GM12878 (cell line): ENCODE measurements at regions not wholly inside any gene's neighbourhood (a gene's known extent, or its start where the extent isn't known, plus 50 kb on each side); places are given as distances from the start of the nearest gene placed in this dataset.

Experiments used
- ATAC-seq: fragments of 200-7000 bp; cut with Tn5 transposase; 3 replicates; pipeline ENCODE4 v1.9.1; 2020; ENCODE audit warnings: mild to moderate bottlenecking, moderate library complexity
- BruUV-seq: library from RNA; stranded (reverse); fragments of 400-500 nt; replicated peaks from 2 replicates; lab custom pipeline; 2021; lab: Mats Ljungman, UMichigan
- CTCF ChIA-PET: fragments of 300-600 bp; sonication (Branson Sonifier 250); formaldehyde crosslinking; extraction: SDS; loops from one replicate; lab custom pipeline; 2021; ENCODE audit warnings: inconsistent platforms; lab: Yijun Ruan, JAX
- POLR2A ChIA-PET: fragments of 350-600 bp; formaldehyde crosslinking; extraction: SDS; loops from one replicate; lab custom pipeline; 2021; ENCODE audit warnings: inconsistent platforms; lab: Charles Lee
- RAD21 ChIA-PET: fragments of 300-600 bp; sonication (Branson Sonifier 250); formaldehyde crosslinking; loops from one replicate; lab custom pipeline; 2023; ENCODE audit warnings: antibody characterized with exemption; ENCODE audit not compliant: unreplicated experiment; lab: Charles Lee
- SMC1A ChIA-PET: fragments of 300-600 bp; sonication (Branson Sonifier 250); formaldehyde crosslinking; loops from one replicate; lab custom pipeline; 2023; ENCODE audit not compliant: unreplicated experiment, uncharacterized antibody; lab: Charles Lee
- DNase-seq: peaks from one replicate; pipeline ENCODE4 v3.0.0-alpha.2; 2011; ENCODE audit warnings: low read depth, low spot score
- FAIRE-seq: peaks from 3 replicates; lab custom pipeline; 2011; peaks lifted over from hg19 to GRCh38; lab: Jason Lieb, UNC
- H2AFZ ChIP-seq: 2 replicates; pipeline ENCODE4 v1.6.0; 2011; ENCODE audit warnings: low read depth, low read length, control low read depth; ENCODE audit not compliant: control insufficient read depth
- H3K27ac ChIP-seq: 2 replicates; pipeline ENCODE4 v1.5.1; 2011; ENCODE audit warnings: control low read depth; ENCODE audit not compliant: control insufficient read depth, insufficient read depth
- H3K27me3 ChIP-seq, 2 experiments: replicated peaks in 1 of 2; 2 replicates each; pipeline versions ENCODE4 v1.6.0 to v1.6.1; 2011; ENCODE audit warnings: low read length in 1 of 2; ENCODE audit not compliant: control insufficient read depth in 2 of 2, insufficient read depth in 2 of 2
- H3K36me3 ChIP-seq, 2 experiments: 2 replicates each; pipeline ENCODE4 v1.5.1; 2011; ENCODE audit warnings: low read length in 1 of 2; ENCODE audit not compliant: control insufficient read depth in 2 of 2, insufficient read depth in 2 of 2
- H3K4me1 ChIP-seq: 2 replicates; pipeline ENCODE4 v1.6.1; 2011; ENCODE audit warnings: mild to moderate bottlenecking, low read length, moderate library complexity, mixed read lengths; ENCODE audit not compliant: control insufficient read depth, insufficient read depth
- H3K4me2 ChIP-seq: 2 replicates; pipeline ENCODE4 v1.6.0; 2011; ENCODE audit warnings: control low read depth; ENCODE audit not compliant: control insufficient read depth, insufficient read depth
- H3K4me3 ChIP-seq: fragments of 200-600 bp; sonication (generic); 2 replicates; pipeline ENCODE4 v1.5.1; 2016
- H3K79me2 ChIP-seq: 2 replicates; pipeline ENCODE4 v1.6.0; 2011; ENCODE audit warnings: low read length; ENCODE audit not compliant: control insufficient read depth, insufficient read depth
- H3K9ac ChIP-seq: 2 replicates; pipeline ENCODE4 v1.8.0; 2011; ENCODE audit warnings: low read length, control low read depth, mixed read lengths; ENCODE audit not compliant: control insufficient read depth, insufficient read depth
- H3K9me3 ChIP-seq: replicated peaks from 3 replicates; pipeline ENCODE4 v1.5.1; 2011; ENCODE audit warnings: mild to moderate bottlenecking, low read length; ENCODE audit not compliant: control insufficient read depth, insufficient read depth
- H4K20me1 ChIP-seq: 2 replicates; pipeline ENCODE4 v1.6.0; 2011; ENCODE audit not compliant: control insufficient read depth, insufficient read depth
- BHLHE40 ChIP-seq, 2 experiments: fragments of 450-650 bp in 1 of 2; IDR thresholded peaks; 2 replicates each; pipeline ENCODE4 v1.6.1; 2011 to 2017; ENCODE audit warnings: low read depth in 2 of 2, borderline replicate concordance in 1 of 2, improper control_type of control experiment in 1 of 2, low read length in 1 of 2, mild to moderate bottlenecking in 1 of 2
- CBX3 ChIP-seq: fragments of 200-600 bp; sonication (generic); IDR thresholded peaks from 2 replicates; pipeline ENCODE4 v1.6.1; 2016; ENCODE audit warnings: low read depth, borderline replicate concordance
- CHD2 ChIP-seq: IDR thresholded peaks from 2 replicates; pipeline ENCODE4 v1.6.1; 2011; ENCODE audit warnings: low read depth, low read length, improper control_type of control experiment, borderline replicate concordance
- FOXK2 ChIP-seq: fragments of 450-650 bp; IDR thresholded peaks from 2 replicates; pipeline ENCODE4 v1.6.1; 2017; ENCODE audit warnings: mild to moderate bottlenecking, moderate library complexity
- IKZF1 ChIP-seq: fragments of 450-650 bp; conservative IDR thresholded peaks from 2 replicates; pipeline ENCODE4 v1.6.1; 2017; ENCODE audit warnings: antibody characterized with exemption, mild to moderate bottlenecking
- IRF5 ChIP-seq: fragments of 450-650 bp; IDR thresholded peaks from 2 replicates; pipeline ENCODE4 v1.6.1; 2017; ENCODE audit warnings: borderline replicate concordance
- JUNB ChIP-seq: IDR thresholded peaks from 2 replicates; pipeline ENCODE4 v1.6.1; 2016; ENCODE audit warnings: antibody characterized with exemption, mild to moderate bottlenecking
- LARP7 ChIP-seq: fragments of 450-650 bp; IDR thresholded peaks from 2 replicates; pipeline ENCODE4 v1.6.1; 2017; ENCODE audit warnings: mild to moderate bottlenecking
- MXI1 ChIP-seq: fragments of 150-350 bp; IDR thresholded peaks from 2 replicates; pipeline ENCODE4 v1.6.1; 2011; ENCODE audit warnings: low read depth, mild to moderate bottlenecking, inconsistent platforms, low read length, improper control_type of control experiment
- RBBP5 ChIP-seq: fragments of 200-600 bp; sonication (generic); conservative IDR thresholded peaks from 2 replicates; pipeline ENCODE4 v1.6.1; 2016
- TCF3 ChIP-seq: IDR thresholded peaks from 2 replicates; pipeline ENCODE4 v1.6.1; 2012; ENCODE audit warnings: low read depth, mild to moderate bottlenecking, low read length, borderline replicate concordance; ENCODE audit not compliant: insufficient read depth
- ZBTB11 ChIP-seq: fragments of 450-650 bp; formaldehyde crosslinking; IDR thresholded peaks from 2 replicates; pipeline ENCODE4 v1.5.0; 2022; ENCODE audit warnings: mild to moderate bottlenecking, missing genetic modification characterization
- ZNF24 ChIP-seq: fragments of 450-650 bp; IDR thresholded peaks from 2 replicates; pipeline ENCODE4 v1.6.1; 2017; ENCODE audit warnings: antibody characterized with exemption, mild to moderate bottlenecking
- WGBS: methylation state at CpG from one replicate; pipeline ENCODE4 v1.1.6; 2016; ENCODE audit warnings: low lambda C conversion rate; ENCODE audit not compliant: insufficient replicate concordance, insufficient coverage; ENCODE audit errors: missing lambda C conversion rate; 5-methylcytosine and 5-hydroxymethylcytosine counted together
- in situ Hi-C: fragments of 300-500 bp; cut with MboI; formaldehyde crosslinking; loops from 9 replicates; pipeline ENCODE4 v1.14.3; 2018; ENCODE audit warnings: mixed read lengths
- intact Hi-C: fragments of 100-400 bp; cut with micrococcal nuclease; formaldehyde crosslinking; loops from one replicate; pipeline ENCODE4 v1.14.2; 2022; ENCODE audit not compliant: unreplicated experiment
- TF ChIP-seq, protein P1 (sequence below): fragments of 450-650 bp; conservative IDR thresholded peaks from 2 replicates; pipeline ENCODE4 v1.6.1; 2017; ENCODE audit warnings: mild to moderate bottlenecking, moderate library complexity

- TF ChIP-seq ZBTB11 (CRISPR knock-in tag): no peak
- TF ChIP-seq ZNF24: no peak
- no peak for TF ChIP-seq LARP7
These were observed 623.7 kb downstream of the MCTP2 start (continued) for GRCh38 chr15:94855018-94855408.

DNA sequence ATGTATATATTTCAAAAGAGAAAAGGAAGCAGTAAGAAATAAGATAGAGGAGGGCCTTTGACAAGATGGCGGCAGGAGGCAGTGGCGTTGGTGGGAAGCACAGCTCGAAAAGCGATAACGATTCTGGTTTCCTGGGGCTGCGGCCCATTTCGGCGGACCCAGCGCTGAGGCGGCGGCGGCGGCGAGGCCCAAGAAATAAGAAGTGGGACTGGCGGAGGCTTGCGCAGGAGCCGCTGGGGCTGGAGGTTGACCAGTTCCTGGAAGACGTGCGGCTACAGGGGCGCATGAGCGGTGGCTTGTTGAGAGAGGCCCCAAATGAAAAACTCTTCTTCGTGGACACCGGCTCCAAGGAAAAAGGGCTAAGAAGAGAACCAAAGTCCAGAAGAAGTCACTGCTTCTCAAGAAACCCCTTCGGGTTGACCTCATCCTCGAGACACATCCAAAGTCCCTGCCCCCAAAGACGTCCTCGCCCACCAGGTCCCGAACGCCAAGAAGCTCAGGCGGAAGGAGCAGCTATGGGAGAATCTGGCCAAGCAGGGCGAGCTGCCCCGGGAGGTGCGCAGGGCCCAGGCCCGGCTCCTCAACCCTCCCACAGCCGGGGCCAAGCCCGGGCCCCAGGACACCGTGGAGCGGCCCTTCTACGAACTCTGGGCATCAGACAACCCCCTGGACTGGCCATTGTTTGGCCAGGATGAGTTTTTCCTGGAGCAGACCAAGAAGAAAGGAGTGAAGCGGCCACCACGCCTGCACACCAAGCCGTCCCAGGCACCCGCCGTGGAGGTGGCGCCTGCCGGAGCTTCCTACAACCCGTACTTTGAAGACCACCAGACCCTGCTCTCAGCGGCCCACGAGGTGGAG is 624.3 kb downstream of the MCTP2 start:
- peaks cover 1% of the 10 kb centered on the region; the same call in 2 of the 3 replicates for H3K9me3 ChIP-seq
- H4K20me1 ChIP-seq: no peaks in the 10 kb centered on the region
- no peak for FAIRE-seq
- ChIA-PET POLR2A (no interaction called here), RAD21 (no interaction called here), CTCF (no interaction called here), SMC1A (no interaction called here)
- DNase-seq: no peak
- H3K4me3 ChIP-seq: no peak overlapping the region
- no peak for ATAC-seq
- no peak overlapping the region for H3K27ac ChIP-seq
- WGBS: 67% methylated on average over 49 of the region's 49 CpGs
- intact Hi-C loops: no loop called here
- no peak overlapping the region for H3K4me2 ChIP-seq
- no peak overlapping the region for H2AFZ ChIP-seq
- H3K36me3 ChIP-seq: no peaks in the 10 kb centered on the region
- no TSS peak for BruUV-seq
- H3K4me1 ChIP-seq: no peaks in the 10 kb centered on the region
- no peak overlapping the region for H3K9ac ChIP-seq
- in situ Hi-C loops: no loop called here
- H3K27me3 ChIP-seq: no peaks in the 10 kb centered on the region
- H3K79me2 ChIP-seq: no peaks in the 10 kb centered on the region
- TF ChIP-seq CBX3 (no peak), BHLHE40 (IDR thresholded peaks at IDR 0.05; ENCODE audit: borderline replicate concordance in 1 of 2, low read depth in 2 of 2, low read length in 1 of 2) (no peak), CHD2 (no peak), MXI1 (no peak), FOXK2 (no peak), JUNB (no peak), IRF5 (no peak), IKZF1 (no peak), RBBP5 (no peak), TCF3 (no peak)
- TF ChIP-seq, protein P1, sequence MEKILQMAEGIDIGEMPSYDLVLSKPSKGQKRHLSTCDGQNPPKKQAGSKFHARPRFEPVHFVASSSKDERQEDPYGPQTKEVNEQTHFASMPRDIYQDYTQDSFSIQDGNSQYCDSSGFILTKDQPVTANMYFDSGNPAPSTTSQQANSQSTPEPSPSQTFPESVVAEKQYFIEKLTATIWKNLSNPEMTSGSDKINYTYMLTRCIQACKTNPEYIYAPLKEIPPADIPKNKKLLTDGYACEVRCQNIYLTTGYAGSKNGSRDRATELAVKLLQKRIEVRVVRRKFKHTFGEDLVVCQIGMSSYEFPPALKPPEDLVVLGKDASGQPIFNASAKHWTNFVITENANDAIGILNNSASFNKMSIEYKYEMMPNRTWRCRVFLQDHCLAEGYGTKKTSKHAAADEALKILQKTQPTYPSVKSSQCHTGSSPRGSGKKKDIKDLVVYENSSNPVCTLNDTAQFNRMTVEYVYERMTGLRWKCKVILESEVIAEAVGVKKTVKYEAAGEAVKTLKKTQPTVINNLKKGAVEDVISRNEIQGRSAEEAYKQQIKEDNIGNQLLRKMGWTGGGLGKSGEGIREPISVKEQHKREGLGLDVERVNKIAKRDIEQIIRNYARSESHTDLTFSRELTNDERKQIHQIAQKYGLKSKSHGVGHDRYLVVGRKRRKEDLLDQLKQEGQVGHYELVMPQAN: no peak
